ENCODE measurements at regions not wholly inside any gene's neighbourhood (a gene's known extent, or its start where the extent isn't known, plus 50 kb on each side); places are given as distances from the start of the nearest gene placed in this dataset.
"Not testable (repeated sequence)": the region's sequence is repeated elsewhere in the genome, so short reads cannot be mapped to it uniquely, and the experiment has no call there.

- Histone ChIP-seq H4K20me1 (ENCODE audit: control insufficient read depth, extremely low read depth, insufficient read depth, low read length) (no peaks in the 10 kb centered on the region), H3K9ac (ENCODE audit: insufficient read depth, low read length) (no peak overlapping the region), H2AFZ (ENCODE audit: low read length) (no peak overlapping the region), H3K4me1 (ENCODE audit: control insufficient read depth, extremely low read depth, insufficient read depth, low read length) (no peaks in the 10 kb centered on the region), H3K4me2 (ENCODE audit: extremely low read depth, insufficient read depth, low read length) (no peak overlapping the region), H3K9me3 (ENCODE audit: control insufficient read depth, insufficient read depth, low read depth, low read length) (no peaks in the 10 kb centered on the region), H3K79me2 (ENCODE audit: control insufficient read depth, insufficient read depth, low read length) (no peaks in the 10 kb centered on the region), H3K27ac (ENCODE audit: insufficient read depth, low read length) (no peak overlapping the region), H3K36me3 (ENCODE audit: control insufficient read depth, insufficient read depth, low read length) (no peaks in the 10 kb centered on the region), H3K27me3 (ENCODE audit: control insufficient read depth, insufficient read depth, low read length) (peaks cover 2% of the 10 kb centered on the region), H3K4me3 (replicated peaks in 1 of 4; ENCODE audit: control extremely low read depth in 1 of 4, insufficient read depth in 1 of 4, low read depth in 3 of 4, low read length in 4 of 4) (no peak overlapping the region)
- no peak for TF ChIP-seq CTCF (conservative IDR thresholded peaks at IDR 0.05 in 1 of 2, IDR thresholded peaks at IDR 0.05 in 1 of 2; ENCODE audit: low read depth in 1 of 2, low read length in 2 of 2)
- no peak for TF ChIP-seq EZH2 (IDR thresholded peaks at IDR 0.05; ENCODE audit: low read length, missing control alignments)
- DNase-seq (ENCODE audit: low read depth in 2 of 2): no peak
These were observed 65.7 kb upstream of the LYRM9 start for GRCh38 chr17:27958708-27959381.

- H3K4me3 ChIP-seq (replicated peaks in 1 of 4; ENCODE audit: control extremely low read depth in 1 of 4, insufficient read depth in 1 of 4, low read depth in 3 of 4, low read length in 4 of 4): no peak overlapping the region
- no peaks in the 10 kb centered on the region for H4K20me1 ChIP-seq (ENCODE audit: control insufficient read depth, extremely low read depth, insufficient read depth, low read length)
- no peak for DNase-seq (ENCODE audit: low read depth in 2 of 2)
- H3K9ac ChIP-seq (ENCODE audit: insufficient read depth, low read length): no peak overlapping the region
- no peak overlapping the region for H2AFZ ChIP-seq (ENCODE audit: low read length)
- no peak overlapping the region for H3K27ac ChIP-seq (ENCODE audit: insufficient read depth, low read length)
- no peaks in the 10 kb centered on the region for H3K79me2 ChIP-seq (ENCODE audit: control insufficient read depth, insufficient read depth, low read length)
- no peaks in the 10 kb centered on the region for H3K4me1 ChIP-seq (ENCODE audit: control insufficient read depth, extremely low read depth, insufficient read depth, low read length)
- H3K4me2 ChIP-seq (ENCODE audit: extremely low read depth, insufficient read depth, low read length): no peak overlapping the region
- TF ChIP-seq CTCF (conservative IDR thresholded peaks at IDR 0.05 in 1 of 2, IDR thresholded peaks at IDR 0.05 in 1 of 2; ENCODE audit: low read depth in 1 of 2, low read length in 2 of 2): no peak
- TF ChIP-seq EZH2 (IDR thresholded peaks at IDR 0.05; ENCODE audit: low read length, missing control alignments): no peak
- no peaks in the 10 kb centered on the region for H3K9me3 ChIP-seq (ENCODE audit: control insufficient read depth, insufficient read depth, low read depth, low read length)
- H3K27me3 ChIP-seq (ENCODE audit: control insufficient read depth, insufficient read depth, low read length): peaks cover 2% of the 10 kb centered on the region
- H3K36me3 ChIP-seq (ENCODE audit: control insufficient read depth, insufficient read depth, low read length): no peaks in the 10 kb centered on the region
These were observed 66.2 kb upstream of the LYRM9 start for GRCh38 chr17:27959382-27959709.

GRCh38 chr17:27960183-27960849 is 67.2 kb upstream of the LYRM9 start:
- no peak overlapping the region for H2AFZ ChIP-seq (ENCODE audit: low read length)
- H3K4me3 ChIP-seq (replicated peaks in 1 of 4; ENCODE audit: control extremely low read depth in 1 of 4, insufficient read depth in 1 of 4, low read depth in 3 of 4, low read length in 4 of 4): no peak overlapping the region
- no peak for TF ChIP-seq CTCF (conservative IDR thresholded peaks at IDR 0.05 in 1 of 2, IDR thresholded peaks at IDR 0.05 in 1 of 2; ENCODE audit: low read depth in 1 of 2, low read length in 2 of 2)
- TF ChIP-seq EZH2 (IDR thresholded peaks at IDR 0.05; ENCODE audit: low read length, missing control alignments): no peak
- no peak overlapping the region for H3K9ac ChIP-seq (ENCODE audit: insufficient read depth, low read length)
- no peaks in the 10 kb centered on the region for H4K20me1 ChIP-seq (ENCODE audit: control insufficient read depth, extremely low read depth, insufficient read depth, low read length)
- peaks cover 2% of the 10 kb centered on the region for H3K27me3 ChIP-seq (ENCODE audit: control insufficient read depth, insufficient read depth, low read length)
- no peak overlapping the region for H3K27ac ChIP-seq (ENCODE audit: insufficient read depth, low read length)
- no peaks in the 10 kb centered on the region for H3K9me3 ChIP-seq (ENCODE audit: control insufficient read depth, insufficient read depth, low read depth, low read length)
- no peak for DNase-seq (ENCODE audit: low read depth in 2 of 2)
- H3K79me2 ChIP-seq (ENCODE audit: control insufficient read depth, insufficient read depth, low read length): no peaks in the 10 kb centered on the region
- no peaks in the 10 kb centered on the region for H3K36me3 ChIP-seq (ENCODE audit: control insufficient read depth, insufficient read depth, low read length)
- no peak overlapping the region for H3K4me2 ChIP-seq (ENCODE audit: extremely low read depth, insufficient read depth, low read length)
- H3K4me1 ChIP-seq (ENCODE audit: control insufficient read depth, extremely low read depth, insufficient read depth, low read length): no peaks in the 10 kb centered on the region

GRCh38 chr17:27962581-27962980 is 69.4 kb upstream of the LYRM9 start:
- H3K4me2 ChIP-seq (ENCODE audit: extremely low read depth, insufficient read depth, low read length); H3K27me3 ChIP-seq (ENCODE audit: control insufficient read depth, insufficient read depth, low read length); H2AFZ ChIP-seq (ENCODE audit: low read length); H3K27ac ChIP-seq (ENCODE audit: insufficient read depth, low read length); H3K36me3 ChIP-seq (ENCODE audit: control insufficient read depth, insufficient read depth, low read length); H3K79me2 ChIP-seq (ENCODE audit: control insufficient read depth, insufficient read depth, low read length); H3K4me3 ChIP-seq (replicated peaks in 1 of 4; ENCODE audit: control extremely low read depth in 1 of 4, insufficient read depth in 1 of 4, low read depth in 3 of 4, low read length in 4 of 4); H3K9ac ChIP-seq (ENCODE audit: insufficient read depth, low read length); H4K20me1 ChIP-seq (ENCODE audit: control insufficient read depth, extremely low read depth, insufficient read depth, low read length); H3K9me3 ChIP-seq (ENCODE audit: control insufficient read depth, insufficient read depth, low read depth, low read length); DNase-seq (ENCODE audit: low read depth in 2 of 2); H3K4me1 ChIP-seq (ENCODE audit: control insufficient read depth, extremely low read depth, insufficient read depth, low read length): not testable (repeated sequence)
